ENCODE measurements at regions not wholly inside any gene's neighbourhood (a gene's known extent, or its start where the extent isn't known, plus 50 kb on each side); places are given as distances from the start of the nearest gene placed in this dataset.

GRCh38 chr12:67420506-67420905 is 151.3 kb downstream of the CAND1 start:
- TF ChIP-seq EZH2phosphoT487 (conservative IDR thresholded peaks at IDR 0.05; ENCODE audit: low read length) (no peak), CTCF (IDR thresholded peaks at IDR 0.05; ENCODE audit: insufficient read depth, low read length, poor library complexity, severe bottlenecking) (no peak)

GRCh38 chr12:67422081-67422480 is 152.9 kb downstream of the CAND1 start:
- no peaks in the 10 kb centered on the region for H3K9me2 ChIP-seq (replicated peaks; ENCODE audit: insufficient read depth, low read length)

More at GRCh38 chr12:67420506-67420905, 151.3 kb downstream of the CAND1 start:
- no peaks in the 10 kb centered on the region for H3K79me2 ChIP-seq (ENCODE audit: insufficient read depth, low read length)
- H3K27me3 ChIP-seq (ENCODE audit: low read length) = no peaks in the 10 kb centered on the region
- H3K9me3 ChIP-seq (ENCODE audit: insufficient read depth, low read length) = no peaks in the 10 kb centered on the region
- H3F3A ChIP-seq (ENCODE audit: insufficient read depth) = no peaks in the 10 kb centered on the region
- H3K9ac ChIP-seq (ENCODE audit: low read length) = no peak overlapping the region
- H3K4me3 ChIP-seq (ENCODE audit: insufficient read depth, low read length, poor library complexity, severe bottlenecking) = no peak overlapping the region
- no peaks in the 10 kb centered on the region for H3K9me2 ChIP-seq (replicated peaks; ENCODE audit: insufficient read depth, low read length)
- no peak overlapping the region for H3K4me2 ChIP-seq (ENCODE audit: low read depth, low read length, poor library complexity, severe bottlenecking)
- no peaks in the 10 kb centered on the region for H3K36me3 ChIP-seq (ENCODE audit: low read length)
- H4K20me1 ChIP-seq (ENCODE audit: low read depth, low read length) = no peaks in the 10 kb centered on the region
- H2AFZ ChIP-seq (ENCODE audit: low read depth, low read length, severe bottlenecking) = no peak overlapping the region
- no peak overlapping the region for H3K27ac ChIP-seq (ENCODE audit: low read depth, low read length)

GRCh38 chr12:67424784-67425183 is 155.6 kb downstream of the CAND1 start:
- Histone ChIP-seq H3K79me2 (ENCODE audit: insufficient read depth, low read length) (no peaks in the 10 kb centered on the region), H3F3A (ENCODE audit: insufficient read depth) (no peaks in the 10 kb centered on the region), H3K4me3 (ENCODE audit: insufficient read depth, low read length, poor library complexity, severe bottlenecking) (no peak overlapping the region), H3K9me2 (replicated peaks; ENCODE audit: insufficient read depth, low read length) (no peaks in the 10 kb centered on the region), H3K9ac (ENCODE audit: low read length) (no peak overlapping the region), H3K4me2 (ENCODE audit: low read depth, low read length, poor library complexity, severe bottlenecking) (no peak overlapping the region), H3K27me3 (ENCODE audit: low read length) (no peaks in the 10 kb centered on the region), H2AFZ (ENCODE audit: low read depth, low read length, severe bottlenecking) (no peak overlapping the region), H3K27ac (ENCODE audit: low read depth, low read length) (no peak overlapping the region), H4K20me1 (ENCODE audit: low read depth, low read length) (no peaks in the 10 kb centered on the region), H3K9me3 (ENCODE audit: insufficient read depth, low read length) (no peaks in the 10 kb centered on the region), H3K36me3 (ENCODE audit: low read length) (no peaks in the 10 kb centered on the region)
- TF ChIP-seq EZH2phosphoT487 (conservative IDR thresholded peaks at IDR 0.05; ENCODE audit: low read length) (no peak), CTCF (IDR thresholded peaks at IDR 0.05; ENCODE audit: insufficient read depth, low read length, poor library complexity, severe bottlenecking) (no peak)

More at GRCh38 chr12:67422081-67422480, 152.9 kb downstream of the CAND1 start:
- Histone ChIP-seq H3K4me3 (ENCODE audit: insufficient read depth, low read length, poor library complexity, severe bottlenecking) (no peak overlapping the region), H3K4me2 (ENCODE audit: low read depth, low read length, poor library complexity, severe bottlenecking) (no peak overlapping the region), H2AFZ (ENCODE audit: low read depth, low read length, severe bottlenecking) (no peak overlapping the region), H3K9me3 (ENCODE audit: insufficient read depth, low read length) (no peaks in the 10 kb centered on the region), H3K36me3 (ENCODE audit: low read length) (no peaks in the 10 kb centered on the region), H4K20me1 (ENCODE audit: low read depth, low read length) (no peaks in the 10 kb centered on the region), H3K79me2 (ENCODE audit: insufficient read depth, low read length) (no peaks in the 10 kb centered on the region), H3F3A (ENCODE audit: insufficient read depth) (no peaks in the 10 kb centered on the region), H3K27me3 (ENCODE audit: low read length) (no peaks in the 10 kb centered on the region), H3K9ac (ENCODE audit: low read length) (no peak overlapping the region), H3K27ac (ENCODE audit: low read depth, low read length) (no peak overlapping the region)
- TF ChIP-seq CTCF (IDR thresholded peaks at IDR 0.05; ENCODE audit: insufficient read depth, low read length, poor library complexity, severe bottlenecking) (no peak), EZH2phosphoT487 (conservative IDR thresholded peaks at IDR 0.05; ENCODE audit: low read length) (no peak)
